ENCODE measurements at regions not wholly inside any gene's neighbourhood (a gene's known extent, or its start where the extent isn't known, plus 50 kb on each side); places are given as distances from the start of the nearest gene placed in this dataset.
"Not testable (repeated sequence)": the region's sequence is repeated elsewhere in the genome, so short reads cannot be mapped to it uniquely, and the experiment has no call there.

DNA sequence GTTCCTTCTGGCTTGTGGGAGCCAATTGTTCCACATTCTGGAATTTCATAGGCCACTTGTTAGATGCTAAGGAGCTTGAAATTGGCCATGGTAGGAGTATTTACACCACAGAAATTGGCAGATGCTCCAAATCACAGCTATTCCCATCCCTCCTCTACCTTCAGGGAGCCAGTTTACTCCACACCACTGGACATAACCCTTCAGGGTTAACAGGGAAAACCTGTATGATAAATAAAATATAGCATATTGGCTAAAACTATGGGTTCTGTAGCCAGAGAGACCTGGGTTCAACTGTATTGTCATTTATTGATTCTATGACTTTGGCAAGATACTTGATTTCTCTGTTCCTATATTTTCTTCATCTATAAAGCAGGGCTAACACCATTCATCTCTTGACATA, 384.2 kb upstream of the PROK2 start:
- Mint-ChIP-seq H3K9me3 (no peaks in the 10 kb centered on the region), H3K36me3 (ENCODE audit: low read depth) (no peaks in the 10 kb centered on the region), H3K27me3 (ENCODE audit: insufficient read depth) (peaks cover 5% of the 10 kb centered on the region), H3K4me3 (no peak overlapping the region), H3K27ac (no peak overlapping the region), H3K4me1 (ENCODE audit: low read depth) (no peaks in the 10 kb centered on the region)
- intact Hi-C loops (cut with micrococcal nuclease): no loop called here
- DNase-seq (ENCODE audit: low spot score): no peak

DNA sequence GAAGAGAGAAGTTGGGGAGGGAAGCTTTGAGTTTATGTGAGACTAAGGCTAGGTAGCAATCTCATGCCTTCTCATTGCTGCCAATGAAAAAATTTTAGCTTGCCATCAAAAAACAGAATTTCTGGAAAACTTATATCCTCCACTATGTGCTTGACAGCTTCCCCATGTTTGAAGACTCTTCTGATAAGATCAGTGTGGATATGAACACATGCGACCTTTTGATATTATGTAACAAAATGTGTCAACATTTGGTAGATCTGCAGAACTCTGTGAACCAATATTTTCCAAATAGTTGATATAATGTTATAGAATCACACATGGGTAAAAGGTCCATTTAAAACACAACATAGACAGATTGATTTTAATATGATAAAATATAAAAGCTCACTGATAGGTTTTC, 380.9 kb upstream of the PROK2 start:
- Mint-ChIP-seq H3K9me3 (no peaks in the 10 kb centered on the region), H3K27me3 (ENCODE audit: insufficient read depth) (peaks cover 2% of the 10 kb centered on the region), H3K27ac (no peak overlapping the region), H3K4me3 (no peak overlapping the region), H3K36me3 (ENCODE audit: low read depth) (no peaks in the 10 kb centered on the region), H3K4me1 (ENCODE audit: low read depth) (no peaks in the 10 kb centered on the region)
- no peak for DNase-seq (ENCODE audit: low spot score)
- intact Hi-C loops (cut with micrococcal nuclease): no loop called here

DNA sequence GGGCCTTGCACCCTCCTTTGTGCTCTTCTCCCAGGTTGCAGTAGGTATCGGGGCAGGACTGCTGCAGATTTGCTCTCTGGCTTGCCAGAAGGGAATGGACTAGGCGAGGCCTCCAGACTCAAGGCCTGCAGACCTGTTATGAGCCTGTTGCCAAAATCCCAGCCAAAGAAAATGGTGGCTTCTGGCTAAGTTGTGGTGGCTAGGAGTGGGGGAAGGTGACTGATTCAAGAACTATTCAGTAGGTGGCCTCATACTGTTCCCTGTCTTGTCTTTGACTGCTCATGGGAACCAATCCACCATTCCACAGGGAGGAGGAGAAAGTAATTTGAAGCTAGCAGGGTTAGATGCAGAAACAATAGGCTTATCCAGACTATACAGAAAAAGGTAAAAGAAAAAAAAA, 380.4 kb upstream of the PROK2 start:
- no peak for DNase-seq (ENCODE audit: low spot score)
- Mint-ChIP-seq H3K9me3 (no peaks in the 10 kb centered on the region), H3K27me3 (ENCODE audit: insufficient read depth) (peaks cover 2% of the 10 kb centered on the region), H3K27ac (no peak overlapping the region), H3K4me3 (no peak overlapping the region), H3K4me1 (ENCODE audit: low read depth) (no peaks in the 10 kb centered on the region), H3K36me3 (ENCODE audit: low read depth) (no peaks in the 10 kb centered on the region)
- intact Hi-C loops (cut with micrococcal nuclease): no loop called here

DNA sequence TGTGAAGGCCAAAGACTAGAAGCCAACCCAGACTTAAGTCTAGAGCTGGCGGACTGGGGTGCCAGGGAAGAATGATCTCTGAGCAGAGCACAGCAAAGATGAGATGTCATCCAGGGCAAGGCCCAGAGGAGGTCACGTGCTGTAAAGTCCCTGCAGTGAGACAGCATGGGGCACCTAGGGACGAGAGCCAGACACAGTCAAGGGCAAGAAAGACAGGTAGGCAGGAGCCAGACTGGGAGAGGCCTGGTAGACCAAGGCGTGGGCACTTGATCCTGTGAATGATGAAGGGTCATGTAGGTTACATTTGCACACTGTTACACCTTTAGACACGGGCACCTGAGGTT, 379.7 kb upstream of the PROK2 start:
- Mint-ChIP-seq H3K36me3 (ENCODE audit: low read depth) (no peaks in the 10 kb centered on the region), H3K4me3 (no peak overlapping the region), H3K27ac (no peak overlapping the region), H3K4me1 (ENCODE audit: low read depth) (no peaks in the 10 kb centered on the region), H3K9me3 (no peaks in the 10 kb centered on the region), H3K27me3 (ENCODE audit: insufficient read depth) (peaks cover 5% of the 10 kb centered on the region)
- DNase-seq (ENCODE audit: low spot score): no peak
- intact Hi-C loops (cut with micrococcal nuclease): no loop called here

DNA sequence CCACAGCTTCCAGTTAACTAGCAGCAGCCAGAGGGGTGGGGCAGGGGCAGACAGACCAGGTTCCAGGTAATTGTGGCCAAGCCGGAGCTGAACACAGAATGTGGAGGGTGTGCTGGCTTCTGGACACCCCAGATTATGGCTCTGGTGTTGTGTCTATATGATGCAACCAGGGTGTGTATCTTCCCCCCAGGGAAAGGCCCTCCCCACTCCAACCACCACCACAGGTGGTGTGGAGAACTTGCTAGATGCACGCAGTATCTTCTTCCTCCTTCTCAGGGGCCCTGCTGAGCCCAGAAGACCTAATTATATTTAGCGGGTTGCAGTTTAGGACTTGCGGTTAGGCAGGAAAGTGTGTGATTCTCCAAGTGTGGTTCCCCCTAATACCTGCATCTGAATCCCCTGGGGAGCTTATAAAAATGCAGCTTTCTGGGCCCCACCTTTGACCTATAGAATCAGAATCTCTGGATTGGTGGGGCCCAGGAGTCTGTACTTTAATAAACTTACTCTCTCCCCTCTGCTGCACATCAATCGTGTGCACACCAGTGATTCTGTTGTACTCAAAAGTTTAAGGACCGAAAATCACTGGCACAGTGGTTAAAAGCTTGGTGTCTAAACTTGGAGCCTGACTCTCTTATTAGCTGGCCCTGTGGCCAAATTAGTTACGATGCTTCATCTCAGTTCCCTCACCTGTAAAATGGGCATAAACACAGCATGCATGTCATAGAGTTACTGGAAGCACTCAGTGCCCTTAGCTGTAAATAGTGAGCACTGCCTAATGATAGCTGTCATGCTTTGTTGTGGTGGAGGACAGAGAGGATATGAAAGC, 379.1 kb upstream of the PROK2 start:
- intact Hi-C loops (cut with micrococcal nuclease): no loop called here
- Mint-ChIP-seq H3K27me3 (ENCODE audit: insufficient read depth) (peaks cover 5% of the 10 kb centered on the region), H3K9me3 (no peaks in the 10 kb centered on the region), H3K4me1 (ENCODE audit: low read depth) (no peaks in the 10 kb centered on the region), H3K4me3 (no peak overlapping the region), H3K36me3 (ENCODE audit: low read depth) (no peaks in the 10 kb centered on the region), H3K27ac (no peak overlapping the region)
- no peak for DNase-seq (ENCODE audit: low spot score)

DNA sequence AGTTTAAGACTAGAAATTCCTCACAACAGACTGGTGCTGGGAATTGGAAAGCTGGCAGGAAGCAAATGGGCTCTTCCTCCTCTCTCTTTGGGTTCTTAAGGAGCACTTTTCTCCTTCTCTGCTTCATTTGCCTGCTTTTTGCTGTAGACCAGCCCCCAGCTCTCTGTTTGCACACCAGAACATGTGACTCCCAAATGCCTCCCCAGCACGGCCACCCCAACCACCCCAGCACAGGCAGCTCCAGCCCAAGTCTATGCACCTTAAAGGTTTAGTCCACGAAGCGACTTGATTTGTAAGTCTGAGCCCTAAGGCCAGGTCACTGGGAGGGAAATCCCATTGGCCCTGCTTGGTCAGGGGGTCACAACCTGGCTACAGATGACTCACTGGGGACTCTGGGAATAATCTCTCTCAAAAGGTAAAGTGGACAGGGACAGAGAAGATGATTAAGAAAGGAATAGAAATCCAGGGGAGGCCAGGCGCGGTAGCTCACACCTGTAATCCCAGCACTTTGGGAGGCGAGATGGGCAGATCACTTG, 377.8 kb upstream of the PROK2 start:
- Mint-ChIP-seq H3K4me1 (ENCODE audit: low read depth) (no peaks in the 10 kb centered on the region), H3K36me3 (ENCODE audit: low read depth) (no peaks in the 10 kb centered on the region), H3K4me3 (no peak overlapping the region), H3K27ac (no peak overlapping the region), H3K9me3 (no peaks in the 10 kb centered on the region), H3K27me3 (ENCODE audit: insufficient read depth) (peaks cover 3% of the 10 kb centered on the region)
- DNase-seq (ENCODE audit: low spot score): no peak
- intact Hi-C loops (cut with micrococcal nuclease): no loop called here

DNA sequence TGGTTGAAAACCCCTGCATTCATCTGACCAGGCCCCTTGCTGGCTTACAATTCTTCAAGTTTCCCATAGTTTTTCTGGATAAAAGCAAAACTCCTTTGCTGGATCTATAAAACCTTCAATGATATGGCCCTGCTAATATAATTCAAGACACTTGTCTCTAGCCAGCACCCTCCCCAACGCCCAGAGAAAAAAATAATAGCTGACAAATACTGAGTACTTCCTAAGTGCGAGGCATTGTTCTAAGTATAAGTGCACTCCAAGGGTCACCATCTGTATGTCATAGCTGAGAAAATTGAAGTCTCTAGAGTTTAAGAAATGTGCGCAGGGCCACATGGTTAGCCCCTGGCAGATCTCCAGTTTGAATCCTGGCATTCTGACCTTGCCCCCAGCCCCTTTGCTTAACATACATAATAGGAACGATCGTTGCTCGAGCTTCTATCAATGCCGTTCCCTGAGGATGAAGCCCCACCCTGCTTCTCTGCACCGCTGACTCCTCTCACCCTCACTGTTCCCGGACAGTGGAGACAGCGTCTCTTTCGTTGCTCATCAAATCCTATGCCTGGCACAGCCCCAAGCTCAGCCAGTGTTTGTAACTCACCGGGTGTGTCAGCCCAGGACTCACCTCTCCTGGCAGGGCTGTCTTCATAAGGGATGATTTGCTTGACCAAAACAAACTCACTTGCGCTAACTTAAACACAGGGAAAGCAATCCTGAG, 377.1 kb upstream of the PROK2 start:
- H3K4me3 Mint-ChIP-seq: no peak overlapping the region
- H3K4me1 Mint-ChIP-seq (ENCODE audit: low read depth): no peaks in the 10 kb centered on the region
- intact Hi-C loops (cut with micrococcal nuclease): no loop called here
- H3K36me3 Mint-ChIP-seq (ENCODE audit: low read depth): no peaks in the 10 kb centered on the region
- peaks cover 3% of the 10 kb centered on the region for H3K27me3 Mint-ChIP-seq (ENCODE audit: insufficient read depth)
- no peak for DNase-seq (ENCODE audit: low spot score)
- no peak overlapping the region for H3K27ac Mint-ChIP-seq
- no peaks in the 10 kb centered on the region for H3K9me3 Mint-ChIP-seq

DNA sequence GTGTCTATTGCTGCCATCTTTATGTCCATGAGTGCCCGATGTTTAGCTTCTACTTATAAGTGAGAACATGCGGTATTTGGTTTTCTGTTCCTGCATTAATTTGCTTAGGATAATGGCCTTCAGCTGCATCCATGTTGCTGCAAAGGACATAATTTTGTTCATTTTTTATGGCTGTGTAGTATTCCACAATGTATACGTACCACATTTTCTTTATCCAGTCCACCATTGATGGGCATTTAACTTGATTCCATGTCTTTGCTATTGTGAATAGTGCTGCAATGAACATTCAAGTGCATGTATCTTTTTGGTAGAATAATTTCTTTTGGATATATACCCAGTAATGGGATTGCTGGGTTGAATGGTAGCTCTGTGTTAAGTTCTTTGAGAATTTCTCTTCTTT, 376.3 kb upstream of the PROK2 start:
- H3K4me1 Mint-ChIP-seq (ENCODE audit: low read depth); H3K27ac Mint-ChIP-seq; DNase-seq (ENCODE audit: low spot score); H3K4me3 Mint-ChIP-seq; H3K36me3 Mint-ChIP-seq (ENCODE audit: low read depth); H3K9me3 Mint-ChIP-seq; intact Hi-C loops (cut with micrococcal nuclease); H3K27me3 Mint-ChIP-seq (ENCODE audit: insufficient read depth): not testable (repeated sequence)

DNA sequence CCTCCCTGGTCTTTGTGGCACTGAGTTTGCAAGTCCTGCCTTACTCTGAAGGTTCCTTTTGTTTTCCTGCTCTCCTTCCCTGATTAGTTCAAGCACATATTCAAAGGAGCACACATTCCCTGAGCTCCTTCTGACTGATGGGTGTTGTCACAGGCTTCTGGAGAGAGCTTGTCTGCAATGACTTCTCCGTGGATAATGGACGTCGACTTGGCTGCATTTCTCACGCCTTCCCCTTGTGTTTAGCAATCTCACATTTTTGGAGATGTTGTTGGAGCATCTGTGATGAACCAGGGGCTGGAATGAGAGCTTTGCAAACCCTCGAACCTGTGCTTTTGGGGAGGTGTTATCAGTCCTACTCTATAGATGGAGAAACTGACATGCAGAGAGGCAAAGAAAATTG, 375.4 kb upstream of the PROK2 start:
- no peaks in the 10 kb centered on the region for H3K36me3 Mint-ChIP-seq (ENCODE audit: low read depth)
- H3K27ac Mint-ChIP-seq: no peak overlapping the region
- H3K9me3 Mint-ChIP-seq: no peaks in the 10 kb centered on the region
- intact Hi-C loops (cut with micrococcal nuclease): no loop called here
- peaks cover 3% of the 10 kb centered on the region for H3K27me3 Mint-ChIP-seq (ENCODE audit: insufficient read depth)
- no peak overlapping the region for H3K4me3 Mint-ChIP-seq
- no peaks in the 10 kb centered on the region for H3K4me1 Mint-ChIP-seq (ENCODE audit: low read depth)
- DNase-seq (ENCODE audit: low spot score): no peak

DNA sequence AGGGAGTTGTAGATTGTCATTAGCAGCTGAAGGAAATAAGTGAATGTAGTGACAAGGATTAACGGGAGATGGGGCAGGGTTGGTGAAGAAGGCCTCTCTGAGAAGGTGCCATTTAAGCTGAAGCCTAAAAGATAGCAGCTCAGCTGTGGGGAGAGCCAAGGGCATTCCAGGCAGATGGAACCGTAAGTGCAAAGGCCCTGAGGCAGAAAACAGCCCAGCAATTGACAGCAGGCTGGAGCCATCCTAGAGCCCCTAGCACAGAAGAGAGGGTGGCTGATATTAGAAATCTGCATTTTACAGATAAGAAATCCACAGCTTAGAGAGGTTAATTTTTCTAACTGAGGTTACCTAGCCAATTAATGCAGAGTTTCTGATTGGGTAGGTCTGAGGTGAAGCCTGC, 374.5 kb upstream of the PROK2 start:
- H3K4me1 Mint-ChIP-seq (ENCODE audit: low read depth): no peaks in the 10 kb centered on the region
- no peaks in the 10 kb centered on the region for H3K36me3 Mint-ChIP-seq (ENCODE audit: low read depth)
- H3K9me3 Mint-ChIP-seq: no peaks in the 10 kb centered on the region
- intact Hi-C loops (cut with micrococcal nuclease): no loop called here
- no peak overlapping the region for H3K27ac Mint-ChIP-seq
- H3K4me3 Mint-ChIP-seq: no peak overlapping the region
- H3K27me3 Mint-ChIP-seq (ENCODE audit: insufficient read depth): peaks cover 3% of the 10 kb centered on the region
- no peak for DNase-seq (ENCODE audit: low spot score)

DNA sequence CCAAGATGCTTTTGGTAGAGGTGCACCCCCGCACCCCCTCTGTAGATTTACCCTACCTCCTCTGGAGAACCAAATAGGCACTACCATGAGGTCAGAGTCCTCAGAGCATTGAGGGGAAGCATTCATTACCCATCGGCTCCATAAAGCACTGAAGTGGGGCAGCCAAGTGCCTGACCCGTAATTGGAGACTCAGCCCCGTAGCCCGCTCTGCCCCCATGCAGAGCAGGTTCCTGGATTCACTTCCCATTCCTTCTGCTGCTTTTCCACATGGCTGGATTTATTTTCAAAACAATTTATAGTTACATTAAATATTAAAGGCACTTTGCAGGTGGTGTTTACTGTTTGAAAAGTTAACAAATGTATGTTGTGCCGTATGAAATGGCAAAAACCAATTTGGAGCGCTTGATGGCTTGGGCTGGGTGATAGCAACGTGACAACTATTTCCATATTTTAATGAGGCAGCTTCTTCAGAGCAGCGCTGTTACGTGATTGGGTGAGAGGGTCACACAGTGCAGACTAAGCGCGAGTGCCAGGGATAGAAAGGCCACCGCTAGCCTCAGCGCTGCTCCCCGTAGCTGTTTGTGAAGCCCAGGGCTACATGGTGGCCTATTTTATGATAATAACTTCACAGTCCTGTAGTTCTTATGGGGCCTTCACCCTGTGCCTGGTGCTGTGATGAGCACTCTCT, 373.8 kb upstream of the PROK2 start:
- Mint-ChIP-seq H3K27me3 (ENCODE audit: insufficient read depth) (peaks cover 3% of the 10 kb centered on the region), H3K36me3 (ENCODE audit: low read depth) (no peaks in the 10 kb centered on the region), H3K27ac (no peak overlapping the region), H3K4me3 (no peak overlapping the region), H3K4me1 (ENCODE audit: low read depth) (no peaks in the 10 kb centered on the region), H3K9me3 (no peaks in the 10 kb centered on the region)
- intact Hi-C loops (cut with micrococcal nuclease): no loop called here
- DNase-seq (ENCODE audit: low spot score): no peak

DNA sequence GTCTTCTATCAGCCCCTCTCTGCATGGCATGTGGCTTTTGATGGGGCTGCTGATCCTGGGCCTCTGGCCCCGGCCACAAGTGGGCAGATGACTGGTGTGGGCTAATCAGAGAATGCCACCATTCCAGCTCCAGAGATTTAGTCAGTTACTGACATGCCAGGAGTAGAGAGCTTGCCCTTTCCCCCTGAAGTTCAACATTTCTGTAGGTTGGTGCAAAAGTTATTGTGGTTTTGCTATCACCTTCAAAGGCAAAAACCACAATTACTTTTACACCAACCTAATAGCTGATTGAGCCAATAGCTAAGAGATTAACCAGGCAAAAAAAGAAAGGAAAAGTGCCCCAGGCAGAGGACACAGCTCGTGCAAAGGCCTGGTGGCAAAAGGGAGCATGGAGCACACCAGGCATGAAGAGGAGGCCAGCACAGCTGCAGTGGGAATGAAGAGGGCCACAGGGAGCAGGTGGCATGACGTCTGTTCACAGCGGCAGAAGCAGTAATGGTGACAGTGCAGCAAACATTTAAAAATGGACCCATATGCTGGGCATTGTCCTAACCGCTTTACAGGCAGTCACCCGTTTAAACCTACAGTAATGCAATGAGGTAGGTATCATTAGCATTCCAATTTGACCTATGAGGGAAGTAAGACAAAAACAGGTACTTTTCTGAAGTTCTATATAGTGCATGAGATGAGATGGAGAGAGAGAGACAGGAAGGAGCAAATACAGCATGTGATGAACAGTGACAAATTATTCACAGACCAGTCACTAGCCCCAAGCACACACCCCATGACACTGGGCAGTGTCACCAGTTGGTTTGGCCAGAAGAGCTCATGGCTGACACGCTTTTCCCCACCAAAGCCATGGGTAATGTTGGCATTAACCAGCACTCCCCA, 373.0 kb upstream of the PROK2 start:
- Mint-ChIP-seq H3K27ac (no peak overlapping the region), H3K9me3 (no peaks in the 10 kb centered on the region), H3K4me3 (no peak overlapping the region), H3K27me3 (ENCODE audit: insufficient read depth) (peaks cover 3% of the 10 kb centered on the region), H3K36me3 (ENCODE audit: low read depth) (no peaks in the 10 kb centered on the region), H3K4me1 (ENCODE audit: low read depth) (no peaks in the 10 kb centered on the region)
- intact Hi-C loops (cut with micrococcal nuclease): no loop called here
- no peak for DNase-seq (ENCODE audit: low spot score)

All from activated T-helper 1 cell treated with anti-CD3 and anti-CD28 coated beads, Interleukin-12 subunit alpha, Interleukin-12 subunit beta, Interleukin-2, Interleukin-4 antibody, amounts not matched to agents 30 ng/mL and 10 ng/mL and 1 ng/mL, durations not matched to agents 14 hours and 24 hours and 36 hours (primary cell).